ENCODE measurements at regions not wholly inside any gene's neighbourhood (a gene's known extent, or its start where the extent isn't known, plus 50 kb on each side); places are given as distances from the start of the nearest gene placed in this dataset.

GRCh38 chr22:22093743-22094142 lies 111.2 kb upstream of the TOP3B start:
- TF ChIP-seq CTCF (IDR thresholded peaks at IDR 0.05): no peak

GRCh38 chr22:22092974-22093373 lies 110.4 kb upstream of the TOP3B start:
- TF ChIP-seq CTCF (IDR thresholded peaks at IDR 0.05): no peak

- no peak for TF ChIP-seq CTCF (IDR thresholded peaks at IDR 0.05)
Observed at GRCh38 chr22:22092101-22092500, 109.5 kb upstream of the TOP3B start.

- TF ChIP-seq CTCF (IDR thresholded peaks at IDR 0.05): no peak
Observed at GRCh38 chr22:22091400-22091878, 108.9 kb upstream of the TOP3B start.

GRCh38 chr22:22090650-22091399 lies 108.2 kb upstream of the TOP3B start:
- TF ChIP-seq CTCF (IDR thresholded peaks at IDR 0.05): no peak

- no peak for TF ChIP-seq CTCF (IDR thresholded peaks at IDR 0.05)
Observed at GRCh38 chr22:22089459-22090308, 107.1 kb upstream of the TOP3B start.

GRCh38 chr22:22088658-22089458 lies 106.3 kb upstream of the TOP3B start:
- no peak for TF ChIP-seq CTCF (IDR thresholded peaks at IDR 0.05)

Measured in LNCAP (cell line).